Prostate gland (tissue), 2 donors: ENCODE measurements at regions not wholly inside any gene's neighbourhood (a gene's known extent, or its start where the extent isn't known, plus 50 kb on each side); places are given as distances from the start of the nearest gene placed in this dataset.

ENCODE experiments used
- CTCF ChIP-seq, 4 experiments: fragments of 200-600 bp in 2 of 4; fragments of 450-650 bp in 2 of 4; sonication (generic) in 2 of 4; IDR thresholded peaks; 1 replicate in 3 of 4; 2 replicates in 1 of 4; pipeline ENCODE4 v1.5.1; 2016 to 2019; ENCODE audit warnings: antibody characterized with exemption in 4 of 4, mild to moderate bottlenecking in 2 of 4, moderate library complexity in 2 of 4
- POLR2A ChIP-seq: fragments of 450-650 bp; IDR thresholded peaks from one replicate; pipeline ENCODE4 v1.6.1; 2016; ENCODE audit warnings: antibody characterized with exemption, mild to moderate bottlenecking

GRCh38 chr6:22658934-22659333 is 89.6 kb downstream of the HDGFL1 start:
- TF ChIP-seq CTCF (IDR thresholded peaks at IDR 0.05) (no peak), POLR2A (no peak)
